ENCODE measurements at regions not wholly inside any gene's neighbourhood (a gene's known extent, or its start where the extent isn't known, plus 50 kb on each side); places are given as distances from the start of the nearest gene placed in this dataset.

DNA sequence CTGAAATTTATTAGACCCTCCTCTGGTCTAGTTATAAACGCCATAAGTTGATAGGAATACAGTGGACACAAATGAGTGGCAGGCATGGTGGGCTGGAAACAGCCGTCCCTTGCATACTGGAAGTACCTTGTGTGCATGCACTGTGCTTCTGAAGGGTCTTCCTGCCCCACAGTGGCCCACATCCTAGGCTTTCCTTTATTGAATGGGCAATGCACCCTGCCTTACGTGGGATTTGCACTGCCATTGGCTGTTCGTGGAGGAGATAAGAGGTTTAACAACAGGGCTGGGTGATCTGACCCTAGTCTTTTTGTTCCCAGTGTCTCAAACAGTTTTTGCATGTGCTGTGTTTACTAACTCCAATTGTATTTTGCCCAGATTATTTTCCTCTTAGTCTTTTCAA is 480.8 kb downstream of the GADD45G start:
- no peaks in the 10 kb centered on the region for H3K27me3 ChIP-seq (ENCODE audit: control insufficient read depth, insufficient read depth, low read length)
- 85% methylated on average over 2 of the region's 4 CpGs for WGBS (ENCODE audit: insufficient coverage)
- no peaks in the 10 kb centered on the region for H3K4me1 ChIP-seq (ENCODE audit: control insufficient read depth, insufficient read depth, low read length)
- no peaks in the 10 kb centered on the region for H3K9me3 ChIP-seq (ENCODE audit: control insufficient read depth, insufficient read depth, low read length)
- H3K4me3 ChIP-seq (ENCODE audit: low read depth, low read length) = no peak overlapping the region
- DNase-seq (ENCODE audit: low read depth in 4 of 6, low spot score in 6 of 6) = no peak
- no peaks in the 10 kb centered on the region for H3K36me3 ChIP-seq (ENCODE audit: control insufficient read depth, insufficient read depth, low read length)
- no peak overlapping the region for H3K27ac ChIP-seq (ENCODE audit: low read depth, low read length)

DNA sequence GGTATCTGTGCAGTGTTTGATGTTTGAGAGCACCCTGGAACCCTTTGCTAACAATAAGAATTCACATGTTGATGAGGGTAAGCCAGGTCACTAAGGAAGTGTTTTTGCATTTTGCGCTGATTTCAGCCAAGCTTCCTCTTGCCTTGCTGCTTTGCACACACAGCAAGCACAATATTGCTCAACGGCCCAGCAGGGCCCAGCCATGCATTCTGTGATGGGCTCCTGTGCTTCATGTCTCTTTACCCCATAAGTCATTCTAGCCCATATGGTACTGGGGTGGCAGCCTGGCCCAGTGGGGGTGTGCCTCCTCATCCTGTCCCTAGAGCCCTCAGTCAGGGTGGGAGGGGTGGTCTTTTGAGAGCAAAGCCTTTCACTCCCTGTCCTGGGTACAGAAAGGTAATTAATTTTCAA is 481.3 kb downstream of the GADD45G start:
- 31% methylated on average over 2 of the region's 2 CpGs for WGBS (ENCODE audit: insufficient coverage)
- no peaks in the 10 kb centered on the region for H3K9me3 ChIP-seq (ENCODE audit: control insufficient read depth, insufficient read depth, low read length)
- no peaks in the 10 kb centered on the region for H3K27me3 ChIP-seq (ENCODE audit: control insufficient read depth, insufficient read depth, low read length)
- H3K36me3 ChIP-seq (ENCODE audit: control insufficient read depth, insufficient read depth, low read length) = no peaks in the 10 kb centered on the region
- H3K4me3 ChIP-seq (ENCODE audit: low read depth, low read length) = no peak overlapping the region
- H3K27ac ChIP-seq (ENCODE audit: low read depth, low read length) = no peak overlapping the region
- no peaks in the 10 kb centered on the region for H3K4me1 ChIP-seq (ENCODE audit: control insufficient read depth, insufficient read depth, low read length)
- peak in 1 of 6 donors; percentile 24 for DNase-seq (ENCODE audit: low read depth in 4 of 6, low spot score in 6 of 6)

DNA sequence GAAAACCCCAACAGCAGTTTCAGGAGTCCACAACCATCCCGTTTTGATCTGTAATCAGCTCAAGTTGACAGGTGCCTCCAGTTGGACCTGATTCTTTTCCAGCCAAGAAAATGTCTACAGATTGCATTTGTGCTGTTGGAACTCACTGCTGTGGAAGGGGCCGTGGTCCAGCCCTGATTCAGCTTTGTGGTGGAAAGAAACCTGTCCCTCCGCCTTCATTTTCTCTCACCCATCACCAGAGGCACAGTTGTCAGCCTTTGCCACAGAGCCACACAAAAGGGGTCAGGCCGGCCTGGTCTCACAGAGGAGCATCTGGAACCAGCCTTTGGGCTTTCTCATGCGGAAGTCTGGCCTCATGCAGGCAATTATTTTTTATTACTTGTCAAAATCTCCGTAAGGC is 483.6 kb downstream of the GADD45G start:
- no peaks in the 10 kb centered on the region for H3K9me3 ChIP-seq (ENCODE audit: control insufficient read depth, insufficient read depth, low read length)
- no peak for DNase-seq (ENCODE audit: low read depth in 4 of 6, low spot score in 6 of 6)

DNA sequence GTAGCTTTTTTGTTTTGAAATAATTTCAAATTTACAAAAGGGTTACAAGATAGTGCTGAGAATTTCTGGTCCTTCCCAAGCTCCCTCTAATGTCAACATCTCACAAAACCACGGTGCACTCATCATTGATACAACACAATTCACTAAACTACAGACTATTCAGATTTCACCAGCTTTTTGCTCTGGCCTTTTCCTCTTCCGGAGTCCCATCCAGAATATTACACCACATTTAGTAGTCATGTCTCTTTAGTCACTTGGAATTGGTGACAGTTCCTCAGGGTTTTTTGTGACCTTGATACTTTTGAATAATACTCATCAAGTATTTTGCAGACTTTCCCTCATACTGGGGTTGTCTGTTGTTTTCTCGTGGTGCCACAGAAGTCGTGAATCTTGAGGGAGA is 484.0 kb downstream of the GADD45G start:
- DNase-seq (ENCODE audit: low read depth in 4 of 6, low spot score in 6 of 6) = no peak
- H3K4me1 ChIP-seq (ENCODE audit: control insufficient read depth, insufficient read depth, low read length) = peaks cover 8% of the 10 kb centered on the region
- 86% methylated on average over 1 of the region's 4 CpGs for WGBS (ENCODE audit: insufficient coverage)
- no peak overlapping the region for H3K27ac ChIP-seq (ENCODE audit: low read depth, low read length)
- H3K27me3 ChIP-seq (ENCODE audit: control insufficient read depth, insufficient read depth, low read length) = no peaks in the 10 kb centered on the region
- H3K4me3 ChIP-seq (ENCODE audit: low read depth, low read length) = no peak overlapping the region
- H3K36me3 ChIP-seq (ENCODE audit: control insufficient read depth, insufficient read depth, low read length) = no peaks in the 10 kb centered on the region
- no peaks in the 10 kb centered on the region for H3K9me3 ChIP-seq (ENCODE audit: control insufficient read depth, insufficient read depth, low read length)

More for the DNA sequence above, 483.6 kb downstream of the GADD45G start:
- 69% methylated on average over 3 of the region's 6 CpGs for WGBS (ENCODE audit: insufficient coverage)
- no peaks in the 10 kb centered on the region for H3K27me3 ChIP-seq (ENCODE audit: control insufficient read depth, insufficient read depth, low read length)
- H3K27ac ChIP-seq (ENCODE audit: low read depth, low read length) = no peak overlapping the region
- no peak overlapping the region for H3K4me3 ChIP-seq (ENCODE audit: low read depth, low read length)
- no peaks in the 10 kb centered on the region for H3K36me3 ChIP-seq (ENCODE audit: control insufficient read depth, insufficient read depth, low read length)
- H3K4me1 ChIP-seq (ENCODE audit: control insufficient read depth, insufficient read depth, low read length) = peaks cover 8% of the 10 kb centered on the region

DNA sequence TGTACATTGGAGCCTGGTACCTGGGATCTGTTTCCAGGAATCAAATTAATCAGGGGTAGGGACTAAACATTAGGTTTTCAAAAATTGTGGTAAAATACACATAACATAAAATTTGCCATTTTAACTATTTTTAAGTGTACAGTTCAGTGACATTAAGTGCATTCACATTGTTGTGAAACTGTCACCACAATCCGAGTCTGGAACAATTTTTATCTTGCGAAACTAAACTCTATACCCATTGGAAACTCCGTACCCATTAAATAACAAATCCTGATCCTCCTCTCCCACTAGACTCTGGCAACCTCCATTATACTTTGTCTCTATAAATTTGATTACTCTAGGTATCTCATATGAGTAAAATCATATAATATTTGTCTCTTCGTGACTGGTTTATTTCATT is 486.2 kb downstream of the GADD45G start:
- H3K4me3 ChIP-seq (ENCODE audit: low read depth, low read length) = no peak overlapping the region
- H3K4me1 ChIP-seq (ENCODE audit: control insufficient read depth, insufficient read depth, low read length) = peaks cover 15% of the 10 kb centered on the region
- peaks cover 8% of the 10 kb centered on the region for H3K27me3 ChIP-seq (ENCODE audit: control insufficient read depth, insufficient read depth, low read length)
- DNase-seq (ENCODE audit: low read depth in 4 of 6, low spot score in 6 of 6) = no peak
- no peak overlapping the region for H3K27ac ChIP-seq (ENCODE audit: low read depth, low read length)
- WGBS (ENCODE audit: insufficient coverage) = 100% methylated on average over 2 of the region's 4 CpGs
- no peaks in the 10 kb centered on the region for H3K9me3 ChIP-seq (ENCODE audit: control insufficient read depth, insufficient read depth, low read length)
- H3K36me3 ChIP-seq (ENCODE audit: control insufficient read depth, insufficient read depth, low read length) = no peaks in the 10 kb centered on the region

DNA sequence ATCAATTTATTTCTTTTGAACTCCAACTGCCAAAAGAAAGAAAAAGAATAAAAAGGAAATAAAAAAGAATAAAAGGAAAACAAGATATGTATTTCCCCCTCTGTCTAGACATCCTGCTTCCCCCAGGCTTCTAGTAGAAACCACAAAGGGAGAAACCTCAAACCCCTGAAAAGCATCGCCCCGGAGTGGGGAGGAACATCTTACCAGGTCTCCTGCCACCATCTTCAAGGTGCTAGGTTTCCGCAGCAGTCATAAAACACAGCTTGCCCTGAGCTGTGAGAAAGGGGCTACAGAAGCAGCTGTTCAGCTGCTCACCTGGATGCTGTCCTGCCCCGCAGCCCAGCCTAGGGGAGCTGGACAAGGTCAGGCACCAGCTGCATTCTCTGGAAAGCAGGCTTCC is 487.7 kb downstream of the GADD45G start:
- no peaks in the 10 kb centered on the region for H3K36me3 ChIP-seq (ENCODE audit: control insufficient read depth, insufficient read depth, low read length)
- no peaks in the 10 kb centered on the region for H3K9me3 ChIP-seq (ENCODE audit: control insufficient read depth, insufficient read depth, low read length)
- H3K4me3 ChIP-seq (ENCODE audit: low read depth, low read length) = no peak overlapping the region
- no peak for DNase-seq (ENCODE audit: low read depth in 4 of 6, low spot score in 6 of 6)
- 83% methylated on average over 2 of the region's 4 CpGs for WGBS (ENCODE audit: insufficient coverage)
- H3K4me1 ChIP-seq (ENCODE audit: control insufficient read depth, insufficient read depth, low read length) = peaks cover 22% of the 10 kb centered on the region
- H3K27ac ChIP-seq (ENCODE audit: low read depth, low read length) = no peak overlapping the region
- H3K27me3 ChIP-seq (ENCODE audit: control insufficient read depth, insufficient read depth, low read length) = peaks cover 10% of the 10 kb centered on the region

DNA sequence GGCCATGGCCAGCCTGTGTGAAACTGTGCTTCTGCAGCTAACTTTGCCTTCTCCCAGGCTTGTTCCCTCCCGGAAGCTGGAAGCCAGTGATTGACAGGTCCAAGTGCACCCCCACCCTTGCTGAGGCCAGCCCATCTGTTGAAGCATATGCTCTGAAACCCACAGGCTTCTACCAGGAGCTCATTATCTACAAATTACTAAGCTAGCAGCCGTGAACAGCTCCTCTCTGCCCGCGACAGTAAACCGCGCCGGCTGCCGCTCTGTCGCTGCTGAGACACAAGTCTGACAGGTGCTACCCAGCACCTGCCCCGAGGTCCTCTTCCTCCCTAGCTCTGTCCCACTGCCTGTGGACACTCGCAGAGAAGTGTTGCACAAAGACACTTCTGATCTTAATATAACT is 490.9 kb downstream of the GADD45G start:
- peak in 3 of 6 donors; percentile 13 to 94 (median 87) for DNase-seq (ENCODE audit: low read depth in 4 of 6, low spot score in 6 of 6)
- H3K4me1 ChIP-seq (ENCODE audit: control insufficient read depth, insufficient read depth, low read length) = peaks cover 34% of the 10 kb centered on the region
- H3K9me3 ChIP-seq (ENCODE audit: control insufficient read depth, insufficient read depth, low read length) = no peaks in the 10 kb centered on the region
- no peak overlapping the region for H3K27ac ChIP-seq (ENCODE audit: low read depth, low read length)
- H3K27me3 ChIP-seq (ENCODE audit: control insufficient read depth, insufficient read depth, low read length) = peaks cover 10% of the 10 kb centered on the region
- WGBS (ENCODE audit: insufficient coverage) = 20% methylated on average over 10 of the region's 11 CpGs
- no peaks in the 10 kb centered on the region for H3K36me3 ChIP-seq (ENCODE audit: control insufficient read depth, insufficient read depth, low read length)
- no peak overlapping the region for H3K4me3 ChIP-seq (ENCODE audit: low read depth, low read length)

DNA sequence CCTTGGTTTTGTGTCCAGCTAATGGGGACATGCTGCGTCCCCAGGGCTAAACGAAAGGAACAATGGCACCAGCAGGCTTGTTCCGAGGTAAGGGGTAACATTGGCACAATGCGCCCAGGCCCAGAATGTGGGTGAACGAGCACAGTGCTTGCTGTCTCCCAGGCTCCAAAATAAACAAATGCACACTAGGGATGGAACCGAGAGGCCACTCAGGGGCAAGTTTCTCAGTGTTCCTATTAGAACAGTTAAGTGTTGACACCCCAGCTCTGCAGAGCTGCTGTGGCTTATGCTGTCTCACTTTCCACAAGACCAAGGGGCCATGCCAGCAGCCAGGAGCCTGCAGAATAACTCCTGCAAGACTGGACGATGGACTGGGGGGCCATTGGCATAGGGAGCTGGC is 492.4 kb downstream of the GADD45G start:
- H3K9me3 ChIP-seq (ENCODE audit: control insufficient read depth, insufficient read depth, low read length) = no peaks in the 10 kb centered on the region
- WGBS (ENCODE audit: insufficient coverage) = 82% methylated on average over 7 of the region's 7 CpGs
- DNase-seq (ENCODE audit: low read depth in 4 of 6, low spot score in 6 of 6) = no peak

DNA sequence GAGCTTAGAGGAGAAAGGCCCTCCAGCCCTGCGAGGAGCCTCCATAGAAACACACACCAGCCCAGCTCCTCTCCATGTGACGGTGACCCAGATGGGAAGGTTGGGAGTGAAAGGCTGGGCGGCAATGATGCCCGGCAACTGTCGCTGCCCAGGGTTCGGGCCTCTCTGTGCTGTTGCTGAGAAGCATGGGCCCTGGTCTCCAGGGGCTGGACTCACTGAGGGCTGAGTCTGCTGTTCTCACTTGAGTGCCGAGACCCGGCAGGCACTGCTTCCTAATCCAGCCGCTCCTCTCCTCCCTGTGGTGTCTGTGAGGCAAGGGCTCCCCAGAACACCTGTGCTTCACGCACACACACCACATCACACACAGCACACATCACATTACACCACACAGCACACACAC is 493.6 kb downstream of the GADD45G start:
- no peak for DNase-seq (ENCODE audit: low read depth in 4 of 6, low spot score in 6 of 6)
- 76% methylated on average over 8 of the region's 10 CpGs for WGBS (ENCODE audit: insufficient coverage)
- Histone ChIP-seq H3K36me3 (ENCODE audit: control insufficient read depth, insufficient read depth, low read length) (no peaks in the 10 kb centered on the region), H3K4me1 (ENCODE audit: control insufficient read depth, insufficient read depth, low read length) (peaks cover 26% of the 10 kb centered on the region), H3K4me3 (ENCODE audit: low read depth, low read length) (no peak overlapping the region), H3K9me3 (ENCODE audit: control insufficient read depth, insufficient read depth, low read length) (no peaks in the 10 kb centered on the region), H3K27me3 (ENCODE audit: control insufficient read depth, insufficient read depth, low read length) (peaks cover 10% of the 10 kb centered on the region), H3K27ac (ENCODE audit: low read depth, low read length) (no peak overlapping the region)

More for the DNA sequence above, 492.4 kb downstream of the GADD45G start:
- peaks cover 10% of the 10 kb centered on the region for H3K27me3 ChIP-seq (ENCODE audit: control insufficient read depth, insufficient read depth, low read length)
- peaks cover 34% of the 10 kb centered on the region for H3K4me1 ChIP-seq (ENCODE audit: control insufficient read depth, insufficient read depth, low read length)
- H3K36me3 ChIP-seq (ENCODE audit: control insufficient read depth, insufficient read depth, low read length) = no peaks in the 10 kb centered on the region
- no peak overlapping the region for H3K4me3 ChIP-seq (ENCODE audit: low read depth, low read length)
- no peak overlapping the region for H3K27ac ChIP-seq (ENCODE audit: low read depth, low read length)

DNA sequence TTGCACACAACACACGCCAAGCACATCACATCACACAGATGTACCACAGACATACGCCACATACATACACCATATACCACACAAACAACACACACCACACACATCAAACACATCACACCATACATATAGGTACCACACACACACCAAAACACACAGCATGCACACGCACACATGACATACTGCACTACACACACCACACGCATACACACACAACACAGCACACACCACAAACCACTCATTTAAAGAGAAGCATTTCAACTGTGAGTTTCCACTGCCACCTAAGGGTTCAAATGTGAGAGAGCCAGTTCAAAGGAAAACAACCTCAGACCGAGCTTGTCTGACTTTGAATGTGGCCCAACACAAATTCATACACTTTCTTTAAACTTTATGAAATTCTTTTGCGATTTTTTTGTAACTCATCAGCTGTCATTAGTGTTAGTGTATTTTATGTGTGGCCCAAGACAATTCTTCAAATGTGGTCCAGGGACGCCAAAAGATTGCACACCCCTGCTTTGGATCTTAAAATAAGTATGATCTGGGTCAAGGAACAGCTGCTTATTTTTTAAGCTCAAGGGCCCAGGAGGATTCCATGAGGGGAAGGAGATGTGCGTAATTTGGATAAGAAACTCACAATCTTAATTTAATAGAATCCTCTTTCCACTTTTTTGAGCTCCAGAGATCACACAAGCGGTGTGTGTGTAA is 494.6 kb downstream of the GADD45G start:
- H3K9me3 ChIP-seq (ENCODE audit: control insufficient read depth, insufficient read depth, low read length) = no peaks in the 10 kb centered on the region
- WGBS (ENCODE audit: insufficient coverage) = 78% methylated on average over 4 of the region's 9 CpGs
- DNase-seq (ENCODE audit: low read depth in 4 of 6, low spot score in 6 of 6) = peak in 4 of 6 donors; percentile 42 to 92 (median 62)

More for the DNA sequence above, 494.6 kb downstream of the GADD45G start:
- H3K27ac ChIP-seq (ENCODE audit: low read depth, low read length) = no peak overlapping the region
- no peaks in the 10 kb centered on the region for H3K36me3 ChIP-seq (ENCODE audit: control insufficient read depth, insufficient read depth, low read length)
- H3K4me1 ChIP-seq (ENCODE audit: control insufficient read depth, insufficient read depth, low read length) = peaks cover 26% of the 10 kb centered on the region
- H3K27me3 ChIP-seq (ENCODE audit: control insufficient read depth, insufficient read depth, low read length) = peaks cover 10% of the 10 kb centered on the region
- no peak overlapping the region for H3K4me3 ChIP-seq (ENCODE audit: low read depth, low read length)
